Keratinocyte (primary cell): ENCODE measurements at regions not wholly inside any gene's neighbourhood (a gene's known extent, or its start where the extent isn't known, plus 50 kb on each side); places are given as distances from the start of the nearest gene placed in this dataset.

Experiments used
- DNase-seq: peaks from one replicate; pipeline ENCODE4 v3.0.0-alpha.2; 2011; ENCODE audit warnings: low read depth, missing footprints, low spot score
- FAIRE-seq: peaks from 2 replicates; lab custom pipeline; 2011; peaks lifted over from hg19 to GRCh38; lab: Jason Lieb, UNC
- H2AFZ ChIP-seq: 2 replicates; pipeline ENCODE4 v1.6.0; 2012; ENCODE audit warnings: low read length, control low read depth, inconsistent platforms; ENCODE audit not compliant: control insufficient read depth
- H3K27ac ChIP-seq: 2 replicates; pipeline ENCODE4 v1.5.1; 2011; ENCODE audit warnings: low read length; ENCODE audit not compliant: control insufficient read depth, insufficient read depth
- H3K27me3 ChIP-seq: 3 replicates; pipeline ENCODE4 v1.6.0; 2011; ENCODE audit warnings: low read length; ENCODE audit not compliant: control insufficient read depth, insufficient read depth; ENCODE audit errors: extremely low read depth
- H3K36me3 ChIP-seq, 2 experiments: 2 replicates in 1 of 2; 3 replicates in 1 of 2; pipeline ENCODE4 v1.5.1; 2011; ENCODE audit warnings: low read length in 2 of 2, mild to moderate bottlenecking in 1 of 2; ENCODE audit not compliant: control insufficient read depth in 2 of 2, insufficient read depth in 2 of 2; ENCODE audit errors: extremely low read depth in 1 of 2
- H3K4me1 ChIP-seq: 3 replicates; pipeline ENCODE4 v1.5.1; 2011; ENCODE audit warnings: low read length; ENCODE audit not compliant: control insufficient read depth, insufficient read depth; ENCODE audit errors: extremely low read depth
- H3K4me2 ChIP-seq: 3 replicates; pipeline ENCODE4 v1.6.0; 2011; ENCODE audit warnings: low read depth, low read length; ENCODE audit not compliant: control insufficient read depth, insufficient read depth; ENCODE audit errors: extremely low read depth
- H3K4me3 ChIP-seq, 3 experiments: fragments of 200-600 bp in 1 of 3; sonication (generic) in 1 of 3; 2 replicates in 2 of 3; 3 replicates in 1 of 3; pipeline ENCODE4 v1.5.1; 2011 to 2016; ENCODE audit warnings: low read length in 3 of 3, mild to moderate bottlenecking in 3 of 3, control low read depth in 2 of 3, inconsistent platforms in 1 of 3, low read depth in 1 of 3, mixed read lengths in 1 of 3, mixed run types in 1 of 3, moderate library complexity in 1 of 3; ENCODE audit not compliant: control insufficient read depth in 2 of 3, insufficient read depth in 2 of 3; ENCODE audit errors: extremely low read depth in 1 of 3
- H3K79me2 ChIP-seq: 2 replicates; pipeline ENCODE4 v1.6.0; 2012; ENCODE audit warnings: low read length; ENCODE audit not compliant: control insufficient read depth, insufficient read depth
- H3K9ac ChIP-seq: 3 replicates; pipeline ENCODE4 v1.6.0; 2011; ENCODE audit warnings: low read length; ENCODE audit not compliant: control insufficient read depth, insufficient read depth; ENCODE audit errors: extremely low read depth
- H3K9me1 ChIP-seq: 3 replicates; pipeline ENCODE4 v1.6.0; 2011; ENCODE audit warnings: low read length; ENCODE audit not compliant: control insufficient read depth, insufficient read depth; ENCODE audit errors: extremely low read depth
- H3K9me3 ChIP-seq: 2 replicates; pipeline ENCODE4 v1.5.1; 2012; ENCODE audit warnings: low read depth, low read length; ENCODE audit not compliant: control insufficient read depth
- H4K20me1 ChIP-seq: 3 replicates; pipeline ENCODE4 v1.6.0; 2011; ENCODE audit warnings: low read length; ENCODE audit not compliant: control insufficient read depth, insufficient read depth; ENCODE audit errors: extremely low read depth
- CTCF ChIP-seq, 3 experiments: IDR thresholded peaks in 1 of 3; conservative IDR thresholded peaks in 1 of 3; optimal IDR thresholded peaks in 1 of 3; 2 replicates in 2 of 3; 3 replicates in 1 of 3; pipeline versions ENCODE3 to v1.5.1; 2011; ENCODE audit warnings: low read length in 3 of 3, mild to moderate bottlenecking in 3 of 3, moderate library complexity in 2 of 3, control low read depth in 1 of 3, inconsistent platforms in 1 of 3; ENCODE audit not compliant: insufficient read depth in 2 of 3; ENCODE audit errors: extremely low read depth in 1 of 3
- EZH2 ChIP-seq: IDR thresholded peaks from one replicate; pipeline ENCODE4 v1.6.1; 2012; ENCODE audit warnings: inconsistent platforms, mild to moderate bottlenecking, low read length, moderate library complexity
- dilution Hi-C: fragments of 300-500 bp; cut with MboI; formaldehyde crosslinking; loops from one replicate; pipeline ENCODE4 v1.7.0; 2020; ENCODE audit warnings: low sequenced_read_pairs; ENCODE audit not compliant: extremely low pct_ligation_motif_present

- Histone ChIP-seq H3K4me3 (no peak overlapping the region), H3K79me2 (no peaks in the 10 kb centered on the region), H3K27ac (no peak overlapping the region), H3K9ac (no peak overlapping the region), H3K9me1 (no peaks in the 10 kb centered on the region), H2AFZ (no peak overlapping the region), H3K4me2 (no peak overlapping the region), H3K4me1 (peaks cover 17% of the 10 kb centered on the region), H3K9me3 (no peaks in the 10 kb centered on the region), H4K20me1 (no peaks in the 10 kb centered on the region), H3K36me3 (no peaks in the 10 kb centered on the region), H3K27me3 (no peaks in the 10 kb centered on the region)
- dilution Hi-C loops = no loop called here
- TF ChIP-seq EZH2 (no peak), CTCF (optimal IDR thresholded peaks at IDR 0.05 in 1 of 3, IDR thresholded peaks at IDR 0.05 in 1 of 3, conservative IDR thresholded peaks at IDR 0.05 in 1 of 3; ENCODE audit: extremely low read depth in 1 of 3, insufficient read depth in 2 of 3, low read length in 3 of 3) (no peak)
- FAIRE-seq (no peak), DNase-seq (no peak)
These were observed 709.3 kb downstream of the SLC4A3 start for GRCh38 chr2:220336771-220337170.

GRCh38 chr2:220337611-220338440 lies 710.4 kb downstream of the SLC4A3 start:
- TF ChIP-seq CTCF (optimal IDR thresholded peaks at IDR 0.05 in 1 of 3, IDR thresholded peaks at IDR 0.05 in 1 of 3, conservative IDR thresholded peaks at IDR 0.05 in 1 of 3; ENCODE audit: extremely low read depth in 1 of 3, insufficient read depth in 2 of 3, low read length in 3 of 3) = no peak
- TF ChIP-seq EZH2 = no peak
- H3K9me1 ChIP-seq = no peaks in the 10 kb centered on the region
- H3K4me1 ChIP-seq = peaks cover 16% of the 10 kb centered on the region
- H3K27me3 ChIP-seq = no peaks in the 10 kb centered on the region
- dilution Hi-C loops = no loop called here
- no peak overlapping the region for H2AFZ ChIP-seq
- no peak overlapping the region for H3K4me3 ChIP-seq
- H3K9me3 ChIP-seq = no peaks in the 10 kb centered on the region
- DNase-seq (no peak), FAIRE-seq (peak; percentile 57)
- H3K36me3 ChIP-seq = no peaks in the 10 kb centered on the region
- H3K4me2 ChIP-seq = no peak overlapping the region
- H3K9ac ChIP-seq = no peak overlapping the region
- H4K20me1 ChIP-seq = no peaks in the 10 kb centered on the region
- no peaks in the 10 kb centered on the region for H3K79me2 ChIP-seq
- no peak overlapping the region for H3K27ac ChIP-seq
